Mesenchymal stem cell (in vitro differentiated cells and primary cell): ENCODE measurements at regions not wholly inside any gene's neighbourhood (a gene's known extent, or its start where the extent isn't known, plus 50 kb on each side); places are given as distances from the start of the nearest gene placed in this dataset.
"Not testable (repeated sequence)": the region's sequence is repeated elsewhere in the genome, so short reads cannot be mapped to it uniquely, and the experiment has no call there.

Experiments used
- DNase-seq: peaks from one replicate; pipeline ENCODE4 v3.0.0-alpha.2; 2013
- H2AFZ ChIP-seq: one replicate; pipeline ENCODE4 v1.6.1; 2013; ENCODE audit warnings: low read depth, mild to moderate bottlenecking, control low read depth, inconsistent platforms, low read length, moderate library complexity
- H2AK5ac ChIP-seq: 2 replicates; pipeline ENCODE4 v1.6.1; 2013; ENCODE audit warnings: low read length, moderate library complexity, mild to moderate bottlenecking, inconsistent platforms; ENCODE audit not compliant: severe bottlenecking
- H2BK120ac ChIP-seq: one replicate; pipeline ENCODE4 v1.6.1; 2013; ENCODE audit warnings: low read depth, mild to moderate bottlenecking, inconsistent platforms, low read length, moderate library complexity
- H2BK12ac ChIP-seq, 2 experiments: one replicate each; pipeline ENCODE4 v1.6.1; 2013; ENCODE audit warnings: inconsistent platforms in 2 of 2, low read length in 2 of 2, mild to moderate bottlenecking in 2 of 2, moderate library complexity in 2 of 2, control low read depth in 1 of 2
- H2BK15ac ChIP-seq: one replicate; pipeline ENCODE4 v1.6.1; 2013; ENCODE audit warnings: mild to moderate bottlenecking, low read depth, inconsistent platforms; ENCODE audit not compliant: poor library complexity, severe bottlenecking
- H2BK5ac ChIP-seq: 2 replicates; pipeline ENCODE4 v1.6.1; 2013; ENCODE audit warnings: low read depth, mild to moderate bottlenecking, low read length, control low read depth, inconsistent platforms; ENCODE audit not compliant: poor library complexity, severe bottlenecking
- H3K14ac ChIP-seq, 2 experiments: one replicate each; pipeline ENCODE4 v1.6.1; 2013; ENCODE audit warnings: inconsistent platforms in 2 of 2, low read length in 2 of 2, control low read depth in 1 of 2, mild to moderate bottlenecking in 1 of 2, moderate library complexity in 1 of 2
- H3K18ac ChIP-seq, 2 experiments: one replicate each; pipeline ENCODE4 v1.6.1; 2013; ENCODE audit warnings: inconsistent platforms in 2 of 2, low read length in 2 of 2, control low read depth in 1 of 2, low read depth in 1 of 2, mild to moderate bottlenecking in 1 of 2
- H3K23ac ChIP-seq, 2 experiments: one replicate each; pipeline ENCODE4 v1.6.1; 2013; ENCODE audit warnings: inconsistent platforms in 2 of 2, low read length in 2 of 2, mild to moderate bottlenecking in 2 of 2, moderate library complexity in 2 of 2, control low read depth in 1 of 2
- H3K27ac ChIP-seq: 2 replicates; pipeline ENCODE4 v1.5.1; 2013; ENCODE audit warnings: mild to moderate bottlenecking, moderate library complexity, low read length, control low read depth, inconsistent platforms; ENCODE audit not compliant: poor library complexity, severe bottlenecking
- H3K27me3 ChIP-seq, 2 experiments: 2 replicates each; pipeline versions ENCODE4 v1.6.1 to v1.7.0; 2013; ENCODE audit warnings: low read length in 2 of 2, mild to moderate bottlenecking in 2 of 2, moderate library complexity in 2 of 2, control low read depth in 1 of 2, inconsistent platforms in 1 of 2; ENCODE audit not compliant: control insufficient read depth in 1 of 2, insufficient read depth in 1 of 2
- H3K36me3 ChIP-seq, 2 experiments: 2 replicates each; pipeline versions ENCODE4 v1.6.1 to v1.7.0; 2013; ENCODE audit warnings: low read length in 2 of 2, control low read depth in 1 of 2, inconsistent platforms in 1 of 2, low read depth in 1 of 2, mild to moderate bottlenecking in 1 of 2; ENCODE audit not compliant: insufficient read depth in 2 of 2, control insufficient read depth in 1 of 2
- H3K4ac ChIP-seq, 2 experiments: one replicate each; pipeline ENCODE4 v1.6.1; 2013; ENCODE audit warnings: inconsistent platforms in 2 of 2, low read length in 2 of 2, mild to moderate bottlenecking in 2 of 2, moderate library complexity in 2 of 2, control low read depth in 1 of 2, low read depth in 1 of 2
- H3K4me1 ChIP-seq: 2 replicates; pipeline ENCODE4 v1.6.1; 2013; ENCODE audit warnings: low read depth, low read length, control low read depth; ENCODE audit not compliant: control insufficient read depth, insufficient read depth
- H3K4me2 ChIP-seq: 2 replicates; pipeline ENCODE4 v1.6.1; 2013; ENCODE audit warnings: low read length, mild to moderate bottlenecking, inconsistent platforms; ENCODE audit not compliant: poor library complexity, severe bottlenecking
- H3K4me3 ChIP-seq, 2 experiments: 2 replicates each; pipeline versions ENCODE4 v1.5.1 to v1.7.0; 2013; ENCODE audit warnings: low read length in 2 of 2, mild to moderate bottlenecking in 2 of 2, control low read depth in 1 of 2, low read depth in 1 of 2; ENCODE audit not compliant: insufficient read depth in 1 of 2
- H3K79me1 ChIP-seq: replicated peaks from 2 replicates; pipeline ENCODE4 v1.6.1; 2013; ENCODE audit warnings: mild to moderate bottlenecking, control low read depth, low read length, inconsistent platforms; ENCODE audit not compliant: poor library complexity, severe bottlenecking
- H3K9ac ChIP-seq: 2 replicates; pipeline ENCODE4 v1.7.0; 2013; ENCODE audit warnings: mild to moderate bottlenecking, low read length, moderate library complexity
- H3K9me3 ChIP-seq: 2 replicates; pipeline ENCODE4 v1.7.0; 2013; ENCODE audit warnings: mild to moderate bottlenecking, low read length; ENCODE audit not compliant: control insufficient read depth
- H4K8ac ChIP-seq: one replicate; pipeline ENCODE4 v1.6.1; 2013; ENCODE audit warnings: inconsistent platforms, mild to moderate bottlenecking, low read length, moderate library complexity
- H4K91ac ChIP-seq: one replicate; pipeline ENCODE4 v1.6.1; 2013; ENCODE audit warnings: mild to moderate bottlenecking, low read length, inconsistent platforms
- WGBS: methylation state at CpG from one replicate; pipeline ENCODE4 v1.1.7; 2013; ENCODE audit warnings: mixed read lengths; 5-methylcytosine and 5-hydroxymethylcytosine counted together

DNA sequence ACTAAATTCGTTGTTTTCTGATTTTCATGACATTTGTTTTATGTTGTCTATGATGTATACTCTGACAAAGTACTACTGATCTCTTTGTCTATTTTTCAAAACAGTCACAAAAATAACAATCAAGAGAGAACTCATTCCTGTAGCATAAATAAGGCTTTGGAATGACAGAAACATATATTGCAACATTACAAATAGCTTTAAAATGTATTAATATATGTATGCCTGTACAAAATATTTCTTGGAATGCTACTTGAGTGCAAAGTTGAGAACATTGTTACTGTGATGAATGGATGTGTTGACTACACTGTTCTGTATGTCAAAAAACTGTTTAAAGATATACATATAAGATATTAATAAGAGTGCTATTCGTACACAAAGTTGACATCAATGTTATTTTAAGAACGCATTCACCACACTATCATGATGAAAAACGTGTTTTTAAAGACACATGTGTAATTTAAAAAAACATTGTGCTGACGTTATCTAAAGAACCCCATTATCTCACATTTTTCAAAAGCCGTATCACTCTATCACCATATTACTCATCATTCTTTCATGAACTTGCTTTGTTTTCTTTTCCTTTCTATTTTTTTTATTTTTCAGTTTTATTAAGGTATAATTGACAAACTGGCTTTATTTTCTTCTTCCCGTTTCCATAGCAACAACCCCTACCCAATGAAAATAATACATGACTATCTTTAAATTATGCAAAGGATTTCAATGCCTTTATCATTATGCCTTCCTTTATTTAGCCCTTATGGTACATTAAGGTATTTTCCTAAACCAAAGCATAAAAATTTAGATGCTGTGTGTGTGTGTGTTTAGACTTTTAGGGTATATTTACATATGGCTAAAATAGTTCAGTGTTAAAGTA is 918.8 kb downstream of the SLITRK1 start:
- Histone ChIP-seq H3K27ac (no peak overlapping the region), H2BK12ac (no peak overlapping the region), H2BK5ac (no peak overlapping the region), H2BK120ac (no peak overlapping the region), H3K27me3 (no peaks in the 10 kb centered on the region), H3K4me2 (no peak overlapping the region), H2AK5ac (no peak overlapping the region), H3K18ac (no peak overlapping the region), H3K4me3 (no peak overlapping the region), H4K91ac (no peak overlapping the region), H3K4me1 (no peaks in the 10 kb centered on the region), H3K79me1 (no peaks in the 10 kb centered on the region), H2BK15ac (no peak overlapping the region), H2AFZ (no peak overlapping the region), H3K9ac (no peak overlapping the region), H3K9me3 (no peaks in the 10 kb centered on the region), H3K4ac (no peak overlapping the region), H3K14ac (no peak overlapping the region), H3K36me3 (no peaks in the 10 kb centered on the region), H3K23ac (no peak overlapping the region), H4K8ac (no peak overlapping the region)
- WGBS = 80% methylated on average over 5 of the region's 7 CpGs
- DNase-seq = no peak

DNA sequence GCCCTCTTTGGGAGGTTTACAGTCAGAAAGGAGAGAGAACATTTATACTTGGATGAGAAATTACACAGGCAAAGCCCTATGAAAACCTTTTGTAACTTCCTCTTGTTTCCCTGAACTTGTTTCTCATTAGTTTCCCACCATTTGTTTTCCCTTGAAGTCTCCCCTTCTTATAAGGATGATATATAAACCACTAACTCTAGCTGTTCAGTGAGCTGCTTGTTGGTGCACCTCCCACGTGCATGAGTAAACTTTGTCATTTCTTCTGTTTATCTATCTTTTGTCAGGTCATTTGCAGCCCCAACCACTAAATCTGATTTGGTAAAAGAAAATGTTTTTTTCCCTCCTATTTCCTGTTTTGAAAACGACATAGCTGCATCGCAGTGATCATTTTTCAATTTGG is 919.9 kb downstream of the SLITRK1 start:
- WGBS = 33% methylated on average over 1 of the region's 3 CpGs
- no peak overlapping the region for H3K23ac ChIP-seq
- no peak overlapping the region for H3K27ac ChIP-seq

DNA sequence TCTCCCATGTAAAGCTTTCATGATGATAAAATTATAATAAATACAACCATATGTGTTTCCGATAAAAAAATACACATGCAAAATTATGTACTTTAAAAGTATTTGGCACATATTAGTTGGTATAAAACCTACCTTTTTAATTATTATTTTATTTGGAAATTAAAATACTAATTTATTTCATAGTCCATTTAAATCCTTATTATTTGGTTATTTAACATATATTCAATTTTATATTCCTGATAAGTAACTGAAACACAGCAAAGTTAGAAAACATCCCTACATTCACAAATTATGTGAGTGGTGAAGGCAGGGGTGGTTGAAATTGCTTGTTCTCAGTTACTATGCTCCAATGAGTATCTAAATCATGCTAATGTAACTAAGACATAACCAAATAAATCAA is 920.5 kb downstream of the SLITRK1 start:
- Histone ChIP-seq H3K36me3 (no peaks in the 10 kb centered on the region), H3K9me3 (no peaks in the 10 kb centered on the region), H3K4ac (no peak overlapping the region), H2BK12ac (no peak overlapping the region), H2BK120ac (no peak overlapping the region), H3K14ac (no peak overlapping the region), H3K79me1 (no peaks in the 10 kb centered on the region), H3K23ac (no peak overlapping the region), H2BK15ac (no peak overlapping the region), H3K9ac (no peak overlapping the region), H3K4me2 (no peak overlapping the region), H4K8ac (no peak overlapping the region), H3K27ac (no peak overlapping the region), H3K27me3 (no peaks in the 10 kb centered on the region), H3K18ac (no peak overlapping the region), H2AFZ (no peak overlapping the region), H3K4me3 (no peak overlapping the region), H3K4me1 (no peaks in the 10 kb centered on the region), H2BK5ac (no peak overlapping the region), H2AK5ac (no peak overlapping the region), H4K91ac (no peak overlapping the region)
- DNase-seq = no peak
- no CpG with 5 or more reads among the region's 1 CpG for WGBS

More for the DNA sequence above, 919.9 kb downstream of the SLITRK1 start:
- H3K14ac ChIP-seq = no peak overlapping the region
- no peak for DNase-seq
- no peak overlapping the region for H2BK15ac ChIP-seq
- H3K18ac ChIP-seq = no peak overlapping the region
- no peak overlapping the region for H3K4ac ChIP-seq
- no peak overlapping the region for H2AFZ ChIP-seq
- no peak overlapping the region for H3K4me2 ChIP-seq
- no peak overlapping the region for H2BK12ac ChIP-seq
- H4K8ac ChIP-seq = no peak overlapping the region
- no peaks in the 10 kb centered on the region for H3K36me3 ChIP-seq
- no peak overlapping the region for H3K9ac ChIP-seq
- H2BK120ac ChIP-seq = no peak overlapping the region
- H3K9me3 ChIP-seq = no peaks in the 10 kb centered on the region
- H3K4me3 ChIP-seq = no peak overlapping the region
- no peak overlapping the region for H4K91ac ChIP-seq
- H3K4me1 ChIP-seq = no peaks in the 10 kb centered on the region
- H2AK5ac ChIP-seq = no peak overlapping the region
- H3K79me1 ChIP-seq = no peaks in the 10 kb centered on the region
- H3K27me3 ChIP-seq = no peaks in the 10 kb centered on the region
- H2BK5ac ChIP-seq = no peak overlapping the region

DNA sequence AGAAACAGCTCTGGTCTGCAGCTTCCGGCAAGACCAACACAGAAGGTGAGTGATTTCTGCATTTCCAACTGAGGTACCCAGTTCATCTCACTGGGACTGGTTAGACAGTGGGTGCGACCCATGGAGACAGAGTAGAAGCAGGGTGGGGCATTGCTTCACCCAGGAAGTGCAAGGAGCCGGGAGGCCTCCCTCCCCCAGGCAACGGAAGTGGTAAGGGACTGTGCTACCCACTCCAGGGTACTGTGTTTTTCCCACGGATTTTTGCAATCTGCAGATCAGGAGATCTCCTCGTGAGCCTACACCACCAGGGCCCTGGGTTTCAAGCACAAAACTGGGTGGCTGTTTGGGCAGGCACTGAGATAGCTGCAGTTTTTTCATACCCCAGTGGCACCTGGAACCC is 929.9 kb downstream of the SLITRK1 start:
- H2BK15ac ChIP-seq, H3K4me2 ChIP-seq, H3K9ac ChIP-seq, H3K79me1 ChIP-seq, H2AK5ac ChIP-seq, H3K4me1 ChIP-seq, H3K23ac ChIP-seq, H3K36me3 ChIP-seq, H4K8ac ChIP-seq, H3K9me3 ChIP-seq, H2AFZ ChIP-seq, H3K4ac ChIP-seq, DNase-seq, H3K27me3 ChIP-seq, H2BK5ac ChIP-seq, H2BK12ac ChIP-seq, H2BK120ac ChIP-seq, H3K18ac ChIP-seq, H3K4me3 ChIP-seq, H3K27ac ChIP-seq, H4K91ac ChIP-seq: not testable (repeated sequence)
- peak overlapping the region in 1 of 2 experiments; percentile 48 for H3K14ac ChIP-seq
- 96% methylated on average over 6 of the region's 6 CpGs for WGBS
